NCI-H82 treated with DMSO at 0.1 percent for 48 hours (cell line): ENCODE measurements at regions not wholly inside any gene's neighbourhood (a gene's known extent, or its start where the extent isn't known, plus 50 kb on each side); places are given as distances from the start of the nearest gene placed in this dataset.

Source experiments
- DNase-seq: peaks from one replicate; lab custom pipeline; 2025; ENCODE audit not compliant: unreplicated experiment; lab: John Stamatoyannopoulos, UW

- no peak for DNase-seq
These were observed 1368.4 kb upstream of the LRRTM1 start for GRCh38 chr2:81672923-81673322.

- DNase-seq = no peak
These were observed 1368.0 kb upstream of the LRRTM1 start for GRCh38 chr2:81672516-81672915.

DNA sequence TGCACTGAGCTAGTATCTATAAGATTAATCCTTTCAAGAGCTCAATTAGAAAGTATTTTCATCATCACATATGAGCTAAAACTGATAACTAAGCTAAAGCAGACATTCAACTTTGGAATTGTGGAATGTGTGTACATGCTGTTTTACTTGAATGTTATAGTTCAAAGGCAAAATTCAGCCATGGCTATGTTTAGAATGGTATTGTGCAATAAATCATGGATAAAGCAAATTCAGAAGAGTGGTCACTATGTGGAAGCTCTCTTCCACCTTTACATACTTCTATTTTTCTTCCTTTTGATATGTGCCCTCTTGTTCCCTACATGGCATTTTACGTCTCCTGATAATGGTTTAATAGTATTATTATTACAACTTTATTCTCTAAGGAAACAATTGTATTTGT is 1366.3 kb upstream of the LRRTM1 start:
- no peak for DNase-seq

DNA sequence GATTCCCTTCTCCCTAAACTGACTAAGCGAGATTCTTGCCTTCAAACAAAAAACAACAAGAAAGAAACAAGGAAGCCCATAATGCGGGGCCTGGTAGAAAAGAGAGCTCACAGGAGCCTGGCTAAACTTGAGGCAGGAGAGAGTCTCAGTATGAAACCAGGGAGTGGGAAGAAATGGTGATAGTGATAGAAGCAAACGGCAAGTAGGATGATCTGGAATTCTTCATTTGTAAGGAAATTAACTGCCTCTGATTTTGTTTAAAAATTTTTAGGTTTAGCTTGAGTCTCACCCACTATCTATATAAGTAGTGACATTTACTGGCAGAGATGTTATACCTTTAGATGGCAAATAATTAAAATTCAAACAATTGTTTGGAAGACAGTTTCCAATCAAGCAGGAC is 1356.5 kb upstream of the LRRTM1 start:
- no peak for DNase-seq

GRCh38 chr2:81658227-81658626 is 1353.7 kb upstream of the LRRTM1 start:
- DNase-seq = no peak

GRCh38 chr2:81650048-81650971 is 1345.8 kb upstream of the LRRTM1 start:
- DNase-seq = no peak

DNA sequence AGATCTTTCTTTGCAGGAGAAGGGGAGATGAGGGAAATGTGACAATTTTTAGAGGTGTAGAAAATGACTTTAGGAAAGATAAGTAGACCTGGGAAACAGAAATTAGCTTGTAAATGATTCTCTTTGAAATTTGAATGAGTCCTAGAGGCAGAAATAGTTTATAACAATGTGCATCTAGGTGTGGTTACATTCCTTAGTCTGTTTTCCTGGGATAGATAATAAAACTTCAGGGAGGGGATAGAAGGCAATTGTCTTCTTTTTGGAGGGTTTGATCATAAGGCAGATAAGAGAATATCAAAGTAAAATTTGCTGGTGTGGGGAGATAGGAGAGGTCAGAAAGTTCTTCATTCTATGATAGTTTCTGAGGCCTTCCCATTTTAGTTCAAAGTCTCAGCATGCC is 1344.3 kb upstream of the LRRTM1 start:
- no peak for DNase-seq

DNA sequence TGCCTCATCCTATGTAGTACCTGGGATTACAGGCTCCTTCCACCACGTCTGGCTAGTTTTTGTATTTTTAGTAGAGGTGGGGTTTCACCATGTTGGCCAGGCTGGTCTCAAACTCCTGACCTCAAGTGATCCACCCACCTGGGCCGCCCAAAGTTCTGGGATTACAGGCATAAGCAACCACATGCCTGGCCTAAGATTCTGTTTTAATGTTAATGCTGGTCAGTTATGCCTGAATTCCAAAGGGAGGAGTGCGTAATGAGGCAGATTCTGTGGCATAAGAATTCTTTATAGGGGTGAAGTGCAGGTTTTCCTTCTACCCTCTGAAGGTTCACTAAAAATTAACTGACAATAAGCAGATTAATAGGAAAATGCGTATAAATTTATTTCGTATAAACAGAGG is 1343.8 kb upstream of the LRRTM1 start:
- DNase-seq = no peak

- DNase-seq = no peak
These were observed 1343.2 kb upstream of the LRRTM1 start for GRCh38 chr2:81647715-81648230.

GRCh38 chr2:81645745-81646301 is 1341.3 kb upstream of the LRRTM1 start:
- DNase-seq = no peak

GRCh38 chr2:81644189-81644588 is 1339.6 kb upstream of the LRRTM1 start:
- no peak for DNase-seq

- no peak for DNase-seq
These were observed 1320.3 kb upstream of the LRRTM1 start for GRCh38 chr2:81624825-81625224.

DNA sequence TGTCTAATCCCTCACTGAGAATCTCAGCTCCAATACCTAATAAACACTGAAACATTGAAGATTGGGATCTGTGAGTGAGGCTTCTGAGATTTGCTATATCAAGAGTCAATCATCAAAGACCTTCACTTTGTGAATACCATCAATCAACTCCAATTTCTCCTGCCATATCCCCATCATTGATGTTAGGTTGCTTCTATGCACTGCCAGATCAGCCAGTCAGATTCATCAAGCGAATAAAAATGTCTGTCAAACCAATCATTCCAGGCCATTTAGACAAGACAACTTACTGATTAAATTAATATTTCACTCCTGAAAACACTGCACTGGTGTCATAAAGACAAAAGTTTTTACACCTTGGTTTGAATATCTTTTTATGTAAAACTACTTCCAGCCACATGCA is 1295.5 kb upstream of the LRRTM1 start:
- DNase-seq = no peak

GRCh38 chr2:81598453-81598852 is 1293.9 kb upstream of the LRRTM1 start:
- DNase-seq = no peak

DNA sequence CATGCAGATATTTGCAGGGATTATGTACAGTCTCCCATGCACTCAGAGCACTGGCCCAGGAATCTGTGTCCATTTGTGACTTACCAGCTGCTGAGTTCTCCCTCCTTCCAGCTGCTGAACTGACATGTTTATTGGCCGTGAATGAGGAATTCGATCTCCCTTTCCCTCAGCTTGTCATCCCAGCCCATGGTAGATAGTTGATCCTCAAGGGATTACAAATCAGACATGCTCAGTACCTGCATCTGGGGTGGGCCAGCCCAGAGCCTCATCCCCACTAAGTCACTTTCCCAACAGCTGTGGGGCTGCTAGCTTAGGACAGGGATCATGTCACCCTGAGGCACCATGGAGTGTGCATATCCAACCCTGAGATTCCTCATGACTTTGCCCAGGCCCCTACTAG is 1284.9 kb upstream of the LRRTM1 start:
- no peak for DNase-seq

GRCh38 chr2:81583311-81584108 is 1279.0 kb upstream of the LRRTM1 start:
- DNase-seq = no peak

- no peak for DNase-seq
These were observed 1272.2 kb upstream of the LRRTM1 start for GRCh38 chr2:81576713-81577112.

DNA sequence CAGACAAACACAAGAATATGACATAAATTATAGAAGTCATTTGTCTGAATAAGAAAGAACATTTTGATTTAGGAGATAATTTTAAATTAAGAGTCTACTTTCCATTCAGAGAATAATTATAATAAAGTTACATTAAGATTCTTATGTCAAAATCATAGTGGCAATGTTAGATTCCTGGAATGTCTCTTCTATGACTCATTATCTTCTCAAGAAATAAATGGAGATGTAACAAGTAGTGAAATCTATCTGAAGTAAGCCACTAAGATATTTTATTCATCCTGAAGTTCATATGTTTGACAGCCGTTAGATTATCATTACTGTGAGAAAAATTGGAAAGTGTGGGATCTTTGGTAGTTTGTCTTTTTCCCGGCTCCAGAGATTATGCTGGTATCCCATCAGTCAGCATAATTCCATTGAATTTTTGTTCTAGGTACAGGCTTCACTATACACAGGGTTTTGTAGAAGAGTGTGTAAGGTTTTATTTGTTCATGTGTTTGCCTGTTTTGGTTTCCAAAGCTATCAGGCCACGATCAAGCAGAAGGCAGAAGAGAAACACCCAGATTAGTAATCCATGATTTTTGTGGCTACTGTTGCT is 1246.6 kb upstream of the LRRTM1 start:
- no peak for DNase-seq

GRCh38 chr2:81550277-81550676 is 1245.7 kb upstream of the LRRTM1 start:
- DNase-seq = no peak

- DNase-seq = no peak
These were observed 1245.1 kb upstream of the LRRTM1 start for GRCh38 chr2:81549646-81550045.

- DNase-seq = no peak
These were observed 1241.1 kb upstream of the LRRTM1 start for GRCh38 chr2:81545626-81546025.
